ENCODE measurements at regions not wholly inside any gene's neighbourhood (a gene's known extent, or its start where the extent isn't known, plus 50 kb on each side); places are given as distances from the start of the nearest gene placed in this dataset.

DNA sequence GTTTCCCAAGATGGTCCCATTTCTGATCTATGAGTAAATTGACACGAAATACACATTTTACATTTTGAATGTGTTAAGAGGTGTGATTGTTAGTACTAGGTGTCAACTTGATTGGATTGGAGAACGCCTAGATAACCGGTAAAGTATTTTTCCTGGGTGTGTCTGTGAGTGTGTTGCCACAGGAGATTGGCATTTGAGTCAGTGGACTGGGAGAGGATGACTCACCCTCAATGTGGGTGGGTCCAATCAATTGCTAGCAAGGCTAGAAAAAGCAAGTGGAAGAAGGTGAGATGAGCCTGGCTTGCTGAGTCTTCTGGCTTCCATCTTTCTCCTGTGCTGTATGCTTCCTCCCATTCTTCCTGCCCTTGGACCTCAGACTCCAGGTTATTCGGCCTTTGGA is 960.7 kb upstream of the PCDH9 start:
- no peak for DNase-seq
- Histone ChIP-seq H3K27me3 (replicated peaks in 1 of 7) (no peaks in the 10 kb centered on the region), H3K4me3 (no peak overlapping the region), H3K4me1 (no peaks in the 10 kb centered on the region), H3K27ac (no peak overlapping the region), H3K9me3 (peaks cover 0 to 3% (median 0%) of the 10 kb centered on the region in 8 donors), H3K36me3 (no peaks in the 10 kb centered on the region)
- WGBS, 5 donors = 82 to 94% (median 84%) methylated on average over 4 of the region's 4 CpGs
- TF ChIP-seq POLR2A (IDR thresholded peaks at IDR 0.05) = no peak
- TF ChIP-seq, protein P1, sequence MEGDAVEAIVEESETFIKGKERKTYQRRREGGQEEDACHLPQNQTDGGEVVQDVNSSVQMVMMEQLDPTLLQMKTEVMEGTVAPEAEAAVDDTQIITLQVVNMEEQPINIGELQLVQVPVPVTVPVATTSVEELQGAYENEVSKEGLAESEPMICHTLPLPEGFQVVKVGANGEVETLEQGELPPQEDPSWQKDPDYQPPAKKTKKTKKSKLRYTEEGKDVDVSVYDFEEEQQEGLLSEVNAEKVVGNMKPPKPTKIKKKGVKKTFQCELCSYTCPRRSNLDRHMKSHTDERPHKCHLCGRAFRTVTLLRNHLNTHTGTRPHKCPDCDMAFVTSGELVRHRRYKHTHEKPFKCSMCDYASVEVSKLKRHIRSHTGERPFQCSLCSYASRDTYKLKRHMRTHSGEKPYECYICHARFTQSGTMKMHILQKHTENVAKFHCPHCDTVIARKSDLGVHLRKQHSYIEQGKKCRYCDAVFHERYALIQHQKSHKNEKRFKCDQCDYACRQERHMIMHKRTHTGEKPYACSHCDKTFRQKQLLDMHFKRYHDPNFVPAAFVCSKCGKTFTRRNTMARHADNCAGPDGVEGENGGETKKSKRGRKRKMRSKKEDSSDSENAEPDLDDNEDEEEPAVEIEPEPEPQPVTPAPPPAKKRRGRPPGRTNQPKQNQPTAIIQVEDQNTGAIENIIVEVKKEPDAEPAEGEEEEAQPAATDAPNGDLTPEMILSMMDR (IDR thresholded peaks at IDR 0.05 in 8 of 11, conservative IDR thresholded peaks at IDR 0.05 in 3 of 11) = no peak
- TF ChIP-seq POLR2AphosphoS5 (IDR thresholded peaks at IDR 0.05) = no peak
- intact Hi-C loops (cut with DNase I; ENCODE audit: low total_unique reads) = no loop called here

DNA sequence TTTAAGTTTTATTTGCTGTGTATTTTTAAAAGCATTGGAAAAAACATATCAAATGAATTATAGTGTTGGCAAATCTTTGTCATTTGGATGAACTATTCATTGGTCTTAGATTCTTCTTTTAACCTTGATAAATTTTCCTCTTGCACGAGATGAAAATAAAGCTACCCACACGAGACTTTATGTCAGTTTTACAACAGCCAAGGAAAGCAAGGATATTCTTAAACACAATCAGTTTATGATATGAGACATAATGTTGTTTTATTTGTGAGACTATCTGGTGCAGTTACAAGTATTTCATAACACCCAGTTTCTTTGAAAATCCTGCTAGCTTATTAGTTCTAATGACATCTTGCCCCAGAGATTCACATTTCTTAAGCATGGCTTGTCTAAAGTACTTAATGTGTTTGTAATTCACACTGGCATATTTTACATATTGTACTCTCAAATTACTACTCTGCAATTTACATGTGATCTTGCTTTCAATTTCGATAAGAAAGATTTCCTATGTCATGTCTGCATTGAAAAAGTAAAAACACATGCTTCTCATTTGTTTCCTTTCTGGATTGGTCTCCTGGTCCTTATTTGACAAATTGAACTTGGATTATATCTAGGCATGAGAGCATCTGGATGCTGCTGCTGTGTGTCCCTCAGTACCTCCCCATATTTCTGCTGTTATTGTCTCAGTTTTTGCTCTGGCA is 955.5 kb upstream of the PCDH9 start:
- intact Hi-C loops (cut with DNase I; ENCODE audit: low total_unique reads) = no loop called here
- TF ChIP-seq, protein P1 (IDR thresholded peaks at IDR 0.05 in 8 of 11, conservative IDR thresholded peaks at IDR 0.05 in 3 of 11) = no peak
- TF ChIP-seq POLR2A (IDR thresholded peaks at IDR 0.05) = no peak
- no peak for TF ChIP-seq POLR2AphosphoS5 (IDR thresholded peaks at IDR 0.05)
- H3K4me1 ChIP-seq = no peaks in the 10 kb centered on the region
- no peak overlapping the region for H3K4me3 ChIP-seq
- DNase-seq = no peak
- no peak overlapping the region for H3K27ac ChIP-seq
- H3K27me3 ChIP-seq (replicated peaks in 1 of 7) = no peaks in the 10 kb centered on the region
- H3K9me3 ChIP-seq = peaks cover 0 to under 1% (median 0%) of the 10 kb centered on the region in 8 donors
- no peaks in the 10 kb centered on the region for H3K36me3 ChIP-seq
- 30 to 66% (median 48%) methylated on average over 3 of the region's 3 CpGs for WGBS, 5 donors

DNA sequence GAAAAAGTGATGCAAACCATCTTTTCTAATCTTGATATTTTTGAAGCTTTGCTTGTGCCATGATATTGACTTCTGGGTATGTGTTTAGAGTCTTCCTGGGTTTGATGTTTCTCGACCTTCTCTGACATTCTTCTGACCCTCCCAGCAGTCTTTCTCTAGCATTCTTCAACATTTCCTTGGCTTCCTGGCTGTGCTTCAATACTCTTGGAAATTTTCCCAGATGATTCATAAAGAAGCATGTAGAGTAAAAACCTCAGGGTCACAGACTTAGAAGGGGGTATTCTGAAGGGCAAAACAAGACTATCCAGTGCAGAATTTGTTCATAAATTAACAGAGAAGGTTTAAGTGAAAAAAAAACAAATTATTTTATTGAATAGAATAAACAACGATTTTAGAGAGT is 946.3 kb upstream of the PCDH9 start:
- Histone ChIP-seq H3K27me3 (replicated peaks in 1 of 7) (no peaks in the 10 kb centered on the region), H3K27ac (no peak overlapping the region), H3K4me1 (no peaks in the 10 kb centered on the region), H3K36me3 (no peaks in the 10 kb centered on the region), H3K9me3 (peaks cover 0 to 24% (median 7%) of the 10 kb centered on the region in 8 donors), H3K4me3 (no peak overlapping the region)
- intact Hi-C loops (cut with DNase I; ENCODE audit: low total_unique reads) = no loop called here
- WGBS, 5 donors = 37 to 72% (median 61%) methylated on average over 2 of the region's 2 CpGs
- TF ChIP-seq POLR2AphosphoS5 (IDR thresholded peaks at IDR 0.05) (no peak), POLR2A (IDR thresholded peaks at IDR 0.05) (no peak)
- TF ChIP-seq, protein P1 (IDR thresholded peaks at IDR 0.05 in 8 of 11, conservative IDR thresholded peaks at IDR 0.05 in 3 of 11) = no peak
- no peak for DNase-seq

DNA sequence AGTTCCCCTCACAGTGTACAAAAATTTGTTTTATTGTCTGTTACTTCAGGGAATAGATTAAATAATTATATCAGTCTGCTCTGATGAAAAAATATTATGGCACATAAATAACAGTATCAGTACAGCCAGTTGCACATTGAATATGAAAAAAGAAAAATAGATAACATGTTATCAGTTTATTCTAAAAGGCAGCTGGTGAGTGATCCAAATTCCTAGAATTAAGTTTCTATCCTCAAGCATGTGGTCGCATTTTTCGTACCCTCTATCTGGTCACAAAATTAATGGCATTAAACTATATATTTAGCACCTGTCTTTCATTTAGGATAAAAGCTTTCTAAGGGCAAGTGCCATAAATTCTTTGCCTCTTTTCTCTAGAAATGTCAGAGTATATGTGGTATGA is 944.8 kb upstream of the PCDH9 start:
- Histone ChIP-seq H3K4me3 (no peak overlapping the region), H3K27me3 (replicated peaks in 1 of 7) (no peaks in the 10 kb centered on the region), H3K9me3 (peaks cover 0 to 29% (median 15%) of the 10 kb centered on the region in 8 donors), H3K36me3 (no peaks in the 10 kb centered on the region), H3K27ac (no peak overlapping the region), H3K4me1 (no peaks in the 10 kb centered on the region)
- TF ChIP-seq POLR2AphosphoS5 (IDR thresholded peaks at IDR 0.05) (no peak), POLR2A (IDR thresholded peaks at IDR 0.05) (no peak)
- TF ChIP-seq, protein P1 (IDR thresholded peaks at IDR 0.05 in 8 of 11, conservative IDR thresholded peaks at IDR 0.05 in 3 of 11) = no peak
- intact Hi-C loops (cut with DNase I; ENCODE audit: low total_unique reads) = no loop called here
- WGBS, 5 donors = 85 to 100% (median 96%) methylated on average over 2 of the region's 2 CpGs
- DNase-seq = no peak

Measured in spleen (tissue), 11 donors.